GM18499 (cell line): ENCODE measurements at regions not wholly inside any gene's neighbourhood (a gene's known extent, or its start where the extent isn't known, plus 50 kb on each side); places are given as distances from the start of the nearest gene placed in this dataset.
"Not testable (repeated sequence)": the region's sequence is repeated elsewhere in the genome, so short reads cannot be mapped to it uniquely, and the experiment has no call there.

ENCODE experiments used
- ATAC-seq: cut with Tn5 transposase; IDR thresholded peaks from one replicate; pipeline ENCODE4 v1.9.1; 2021; ENCODE audit warnings: moderate number of reproducible peaks; ENCODE audit not compliant: insufficient read depth, unreplicated experiment

DNA sequence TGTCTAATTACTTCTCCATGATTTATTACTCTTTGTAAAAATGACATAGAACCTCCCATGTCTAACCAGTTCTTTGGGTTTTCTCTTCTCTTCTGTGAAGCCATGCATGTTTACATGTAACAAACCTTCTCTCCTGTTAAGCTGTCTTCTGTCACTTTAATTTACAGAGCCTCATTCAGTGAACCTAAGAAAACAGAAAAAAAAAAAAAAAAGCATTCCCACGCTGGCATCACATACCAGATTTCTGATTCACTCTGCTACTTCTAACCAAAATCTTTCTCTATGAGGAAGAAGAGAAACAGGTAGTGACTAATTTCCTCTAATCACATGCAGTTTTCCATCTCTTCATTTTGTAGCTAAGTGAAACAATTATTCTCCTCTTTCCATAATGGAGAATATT lies 141.4 kb upstream of the CXADR start:
- ATAC-seq = no peak

DNA sequence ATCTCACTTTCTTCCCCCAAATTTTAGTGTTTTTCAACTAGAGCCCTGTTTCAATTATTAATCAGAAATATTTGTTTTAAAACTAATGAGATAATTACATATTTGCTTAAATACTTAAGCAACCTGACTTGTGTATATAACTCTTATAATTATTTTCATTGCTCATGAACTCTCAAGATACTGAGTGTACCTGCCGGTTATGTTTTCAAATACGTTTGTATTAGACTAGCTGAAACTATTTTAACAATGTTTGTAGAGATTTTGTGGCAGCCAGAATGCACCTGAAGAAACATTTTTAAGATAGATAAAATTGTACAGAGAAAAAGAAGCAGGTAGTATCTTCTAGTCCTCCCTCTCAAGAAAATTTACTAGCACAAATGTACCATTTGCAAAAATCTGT lies 140.6 kb upstream of the CXADR start:
- ATAC-seq = no peak

DNA sequence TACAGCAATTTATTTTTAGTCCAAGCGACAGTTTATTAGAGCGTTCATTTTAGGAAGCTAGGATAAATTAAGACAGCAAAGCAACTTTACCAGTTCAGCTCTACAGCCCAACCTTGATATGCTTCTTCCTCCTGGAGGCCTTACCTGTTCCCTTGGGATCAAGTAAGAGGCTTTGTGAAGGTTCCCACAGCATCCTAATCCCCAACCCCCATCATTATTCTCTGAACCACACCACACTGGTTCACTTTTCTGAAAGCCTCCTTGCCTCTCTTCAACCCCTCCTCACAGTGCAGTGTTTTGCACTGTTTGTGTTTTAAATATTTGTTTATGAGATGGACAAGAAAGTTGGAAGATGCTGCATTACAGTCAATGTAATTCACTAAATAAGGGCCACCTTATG lies 126.3 kb upstream of the CXADR start:
- no peak for ATAC-seq

DNA sequence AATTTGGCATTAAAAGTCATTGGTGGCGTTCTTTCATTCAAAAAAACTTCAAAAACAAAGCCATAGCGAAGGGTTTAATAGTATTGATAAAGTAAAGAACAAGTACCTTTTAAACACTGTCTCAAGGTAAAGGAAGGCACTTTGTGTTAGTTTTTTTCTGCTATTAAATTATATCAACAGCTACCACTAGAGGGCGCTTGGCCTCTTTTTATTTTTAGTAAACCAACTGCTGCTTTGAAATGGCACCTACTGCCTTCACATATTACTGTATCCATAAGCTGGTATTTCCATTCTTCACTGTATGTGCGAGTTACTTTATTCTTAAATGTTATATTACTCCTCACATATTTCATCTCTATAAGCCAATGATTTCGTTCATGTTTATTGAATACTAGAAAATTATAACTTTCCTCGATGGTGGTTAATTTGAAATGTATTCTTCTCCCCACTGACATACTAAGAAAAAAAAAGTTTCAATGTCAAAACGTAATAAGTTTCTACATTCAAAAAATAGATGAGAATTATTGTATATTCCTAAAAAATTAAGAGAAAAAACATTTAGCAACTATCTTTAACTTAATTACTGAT lies 125.7 kb upstream of the CXADR start:
- ATAC-seq = peak; percentile 84

DNA sequence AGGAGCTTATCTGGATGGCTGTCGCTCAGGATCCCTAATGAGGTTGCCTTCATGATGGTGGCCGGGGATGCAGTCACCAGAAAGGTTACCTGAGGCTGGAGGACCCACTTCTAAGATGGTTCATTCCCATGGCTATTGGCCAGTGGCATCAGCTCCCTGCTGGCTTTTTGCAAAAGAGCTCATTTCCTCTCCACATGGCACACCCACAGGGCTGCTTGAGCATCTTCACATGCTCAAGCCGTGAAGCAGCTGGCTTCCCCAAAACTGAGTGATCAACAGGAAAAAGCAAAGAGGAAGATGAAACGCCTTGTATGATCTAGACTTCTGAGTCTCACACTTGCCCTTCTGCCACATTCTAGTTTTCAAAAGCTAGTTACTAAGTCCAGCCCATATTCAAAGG lies 124.6 kb upstream of the CXADR start:
- ATAC-seq = no peak

DNA sequence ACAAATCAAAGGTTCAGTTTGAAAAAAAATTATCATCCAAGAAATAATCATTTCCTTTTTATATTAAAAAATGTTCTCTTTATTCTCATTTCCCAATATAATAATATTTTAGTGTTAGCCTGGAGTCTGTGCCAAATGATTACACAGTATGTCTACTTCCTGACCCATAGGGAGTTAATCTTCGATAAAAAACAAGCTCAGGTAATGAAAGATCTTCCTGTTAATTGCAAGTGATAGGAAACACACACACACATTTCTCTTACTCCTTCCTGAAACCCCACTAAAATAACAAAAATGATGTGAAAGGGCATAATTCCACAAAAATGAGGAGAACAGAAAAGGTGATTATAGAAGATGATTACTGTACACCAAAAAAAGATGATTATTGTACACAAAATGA lies 123.5 kb upstream of the CXADR start:
- ATAC-seq = no peak

DNA sequence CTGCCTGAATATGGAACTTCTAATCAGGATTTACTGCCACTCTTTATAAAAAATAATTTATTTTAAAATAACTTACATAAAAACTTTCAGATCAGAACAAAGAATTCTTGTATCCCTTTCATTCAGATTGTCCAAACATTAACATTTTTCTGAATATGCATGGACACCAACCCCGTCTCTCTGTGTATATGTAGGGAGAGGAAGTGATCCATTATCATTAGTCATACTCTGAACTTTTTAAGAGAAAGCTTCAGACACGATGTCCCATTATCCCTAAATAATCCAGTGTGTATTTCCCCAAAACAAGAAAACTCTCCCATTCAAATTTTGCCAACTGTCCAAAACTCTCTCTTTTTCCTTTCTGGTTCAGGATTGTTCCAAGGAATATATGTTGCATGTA lies 122.3 kb upstream of the CXADR start:
- ATAC-seq = no peak

DNA sequence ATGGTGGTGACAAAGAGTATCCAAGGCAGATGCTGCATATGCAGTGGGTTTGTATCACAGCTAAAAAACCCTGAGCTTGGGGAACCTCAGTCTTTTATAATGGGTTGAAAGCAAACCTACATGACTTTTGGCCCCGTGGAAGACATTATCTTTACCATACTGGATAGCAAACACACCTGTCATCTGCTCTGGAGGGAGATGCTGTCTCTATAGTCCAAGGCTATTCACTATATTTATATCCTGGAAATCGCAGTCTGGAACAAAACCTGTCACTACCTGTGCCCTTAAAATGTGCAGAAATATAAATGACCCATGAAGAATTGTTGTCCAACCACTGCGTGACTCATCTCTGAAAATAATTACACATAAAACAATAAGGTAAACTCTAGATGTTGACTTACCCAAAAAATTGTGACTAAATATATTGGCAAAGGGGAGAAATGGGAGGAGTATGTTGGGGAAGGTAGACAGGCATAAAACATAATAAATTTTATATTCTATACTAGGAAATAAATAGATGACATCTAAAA lies 121.0 kb upstream of the CXADR start:
- no peak for ATAC-seq

DNA sequence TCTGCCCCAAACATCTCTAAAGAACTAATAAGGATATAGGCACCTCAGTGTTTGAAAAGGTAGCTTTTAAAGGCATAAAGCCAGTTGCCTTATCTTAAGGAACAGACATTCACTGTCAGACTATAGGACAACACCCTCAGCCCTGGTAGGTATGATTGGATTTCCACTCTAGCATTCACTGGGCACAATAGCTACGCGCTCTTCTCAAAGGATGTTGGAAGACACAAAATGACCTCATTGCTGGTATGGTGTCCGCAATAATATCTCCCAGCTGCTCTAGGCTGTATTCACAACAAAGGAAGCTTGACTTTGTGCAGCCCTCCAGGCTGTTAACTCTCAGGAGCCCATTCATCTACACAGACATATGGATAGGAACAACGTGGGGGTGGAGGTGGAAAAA lies 119.4 kb upstream of the CXADR start:
- ATAC-seq = no peak

DNA sequence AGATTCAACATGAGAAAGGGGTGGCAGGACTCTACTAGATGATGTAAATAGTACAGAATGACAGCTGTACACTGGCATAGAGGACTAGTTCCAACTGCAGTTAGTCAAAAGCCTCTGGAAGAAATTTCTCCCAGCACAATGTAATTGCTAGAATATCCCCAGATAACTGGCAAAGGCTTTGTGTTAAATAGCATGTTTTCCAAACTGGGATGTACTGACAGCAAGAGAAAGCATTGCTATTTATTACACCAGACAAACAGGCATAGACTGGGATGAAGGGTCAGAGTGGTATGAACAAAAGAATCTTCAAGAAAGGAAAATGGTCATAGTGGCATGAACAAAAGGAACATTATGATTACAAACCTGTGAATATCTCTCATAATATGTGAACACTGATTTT lies 115.9 kb upstream of the CXADR start:
- no peak for ATAC-seq

DNA sequence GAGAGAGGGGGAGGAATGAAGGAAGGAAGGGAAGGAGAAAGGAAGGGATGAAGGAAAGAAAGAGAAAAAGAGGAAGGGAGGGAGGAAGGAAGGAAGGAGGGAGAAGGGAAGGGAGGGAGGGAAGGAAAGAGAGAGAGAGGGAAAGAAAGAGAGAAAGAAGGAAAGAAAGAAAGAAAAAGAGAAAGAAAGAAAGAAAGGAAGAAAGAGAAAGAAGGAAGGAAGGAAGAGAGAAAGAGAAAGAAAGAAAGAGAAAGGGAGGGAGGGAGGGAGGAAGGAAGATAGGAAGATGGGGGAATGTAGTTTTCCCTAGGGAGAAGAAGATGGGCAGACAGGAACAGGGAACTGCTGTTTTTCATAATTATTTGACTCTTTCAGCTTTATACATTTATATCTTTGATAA lies 115.1 kb upstream of the CXADR start:
- no peak for ATAC-seq

DNA sequence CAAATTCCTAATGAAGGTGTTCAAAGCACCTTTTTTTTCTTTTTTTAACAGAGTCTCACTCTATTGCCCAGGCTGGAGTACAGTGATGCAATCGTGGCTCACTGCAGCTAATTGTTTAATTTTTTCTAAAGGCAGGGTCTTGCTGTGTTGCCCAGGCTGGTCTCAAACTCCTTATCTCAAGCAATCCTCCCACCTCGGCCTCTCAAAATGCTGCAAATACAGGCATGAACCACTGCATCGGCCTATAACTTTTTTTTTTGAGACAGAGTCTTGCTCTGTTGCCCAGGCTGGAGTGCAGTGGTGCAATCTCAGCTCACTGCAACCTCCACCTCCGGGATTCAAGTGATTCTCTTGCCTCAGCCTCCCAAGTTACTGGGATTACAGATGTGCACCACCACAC lies 113.9 kb upstream of the CXADR start:
- ATAC-seq = not testable (repeated sequence)

DNA sequence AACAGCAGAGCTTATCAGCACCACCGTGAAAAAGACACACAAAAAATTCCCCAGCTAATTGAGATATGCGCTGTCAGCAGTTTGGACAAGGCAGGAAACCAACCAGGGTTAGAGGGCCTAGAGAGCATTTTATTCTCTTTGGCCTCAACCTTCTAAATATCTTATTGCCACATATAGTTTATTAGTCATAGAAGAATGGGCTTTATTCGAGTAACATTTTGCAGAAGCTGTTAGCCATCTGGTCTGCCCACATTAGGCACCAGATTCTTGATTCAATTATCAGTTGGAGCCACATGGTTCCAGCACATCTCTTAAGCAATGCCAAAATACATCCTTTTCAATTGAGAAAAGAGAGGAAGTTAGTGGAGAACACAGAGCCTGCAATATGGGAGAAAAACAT lies 109.9 kb upstream of the CXADR start:
- ATAC-seq = no peak

DNA sequence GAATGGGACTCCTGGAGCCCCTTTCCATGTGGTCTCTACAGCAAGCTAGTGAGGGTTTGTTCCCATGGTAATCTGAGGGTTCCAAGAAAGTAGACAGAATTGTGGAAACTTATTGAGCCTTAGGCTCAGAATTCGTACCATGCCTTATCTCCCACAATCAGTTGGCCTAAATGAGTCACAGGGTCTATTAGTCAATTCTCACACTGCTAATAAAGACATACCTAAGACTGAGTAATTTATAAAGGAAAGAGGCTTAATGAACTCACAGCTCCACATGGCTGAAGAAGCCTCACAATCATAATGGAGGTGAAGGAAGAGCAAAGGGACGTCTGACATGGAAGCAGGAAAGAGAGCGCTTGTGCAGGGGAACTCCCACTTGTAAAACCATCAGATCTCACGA lies 106.6 kb upstream of the CXADR start:
- ATAC-seq = no peak

DNA sequence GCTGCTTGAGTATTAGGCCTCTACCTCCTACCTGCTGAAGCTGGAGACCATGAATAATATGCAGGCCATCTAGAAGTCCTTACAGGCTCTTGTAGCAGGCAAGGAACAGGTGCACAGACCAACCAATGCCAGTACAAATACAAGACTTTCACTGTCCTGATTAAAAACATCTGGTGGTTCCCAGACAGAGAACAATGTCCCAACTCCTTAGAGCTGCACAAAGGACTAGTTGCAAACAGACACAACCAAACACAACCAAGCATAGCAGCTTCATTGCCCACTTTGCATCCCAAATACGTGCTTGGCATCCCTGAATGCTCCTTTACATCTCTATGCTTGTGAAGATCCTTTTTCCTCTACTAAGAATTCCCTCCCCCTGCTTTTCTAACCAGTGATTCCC lies 98.1 kb upstream of the CXADR start:
- ATAC-seq = no peak

DNA sequence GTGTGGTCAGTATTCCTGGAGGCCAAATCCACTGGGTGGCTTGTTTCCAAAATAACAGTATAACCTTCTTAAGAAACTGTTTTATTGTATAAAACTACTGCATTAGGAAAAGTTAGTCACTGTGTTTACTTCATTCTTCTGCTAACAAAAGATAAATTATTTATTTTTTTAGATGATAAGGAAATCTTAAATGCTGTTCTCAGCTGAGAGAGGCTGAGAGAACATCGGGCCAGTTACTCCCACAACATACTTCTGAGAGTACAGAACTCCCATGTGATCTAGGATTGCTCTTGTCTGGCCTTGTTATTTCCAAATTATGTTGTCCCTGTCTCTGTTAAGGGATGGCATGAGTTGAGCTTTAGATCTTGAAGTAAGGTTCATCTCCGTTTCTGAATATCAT lies 96.7 kb upstream of the CXADR start:
- no peak for ATAC-seq

DNA sequence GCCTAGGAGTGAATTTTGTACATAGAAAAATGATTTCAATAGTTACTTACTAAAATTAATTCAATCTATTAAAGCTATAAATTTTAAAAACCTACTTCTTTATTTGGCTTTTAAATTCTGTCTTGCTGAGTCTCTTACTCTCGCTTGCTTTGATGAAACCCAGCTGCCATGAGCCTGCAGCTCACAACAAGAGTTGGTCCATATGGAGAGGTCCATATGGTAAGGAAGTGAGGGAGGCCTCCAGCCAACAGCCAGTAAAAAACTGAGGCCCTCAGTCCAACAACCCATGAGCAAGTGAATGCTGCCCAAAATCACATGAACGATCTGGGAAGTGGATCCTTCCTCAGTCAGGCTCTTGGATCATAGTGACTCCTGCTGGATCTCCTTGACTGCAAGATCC lies 89.9 kb upstream of the CXADR start:
- no peak for ATAC-seq

DNA sequence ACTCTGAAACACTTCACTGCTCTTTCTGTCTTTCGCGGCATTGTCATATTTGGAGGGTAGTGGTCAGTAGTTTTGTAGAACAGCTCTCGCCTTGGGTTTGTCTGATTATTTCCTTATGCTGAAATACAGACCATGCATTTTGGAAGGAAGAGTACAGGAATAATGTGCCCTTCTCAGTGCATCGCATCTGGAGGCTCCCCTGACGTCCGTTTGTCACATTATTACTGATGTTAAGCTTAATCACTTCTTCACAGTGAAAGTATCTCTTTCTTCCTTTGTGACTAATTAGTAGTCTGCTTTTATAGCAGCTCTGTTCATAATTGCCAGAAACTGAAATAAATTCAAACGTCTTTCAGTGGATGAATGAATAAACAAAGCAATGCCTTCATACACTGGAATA lies 85.7 kb upstream of the CXADR start:
- ATAC-seq = no peak

DNA sequence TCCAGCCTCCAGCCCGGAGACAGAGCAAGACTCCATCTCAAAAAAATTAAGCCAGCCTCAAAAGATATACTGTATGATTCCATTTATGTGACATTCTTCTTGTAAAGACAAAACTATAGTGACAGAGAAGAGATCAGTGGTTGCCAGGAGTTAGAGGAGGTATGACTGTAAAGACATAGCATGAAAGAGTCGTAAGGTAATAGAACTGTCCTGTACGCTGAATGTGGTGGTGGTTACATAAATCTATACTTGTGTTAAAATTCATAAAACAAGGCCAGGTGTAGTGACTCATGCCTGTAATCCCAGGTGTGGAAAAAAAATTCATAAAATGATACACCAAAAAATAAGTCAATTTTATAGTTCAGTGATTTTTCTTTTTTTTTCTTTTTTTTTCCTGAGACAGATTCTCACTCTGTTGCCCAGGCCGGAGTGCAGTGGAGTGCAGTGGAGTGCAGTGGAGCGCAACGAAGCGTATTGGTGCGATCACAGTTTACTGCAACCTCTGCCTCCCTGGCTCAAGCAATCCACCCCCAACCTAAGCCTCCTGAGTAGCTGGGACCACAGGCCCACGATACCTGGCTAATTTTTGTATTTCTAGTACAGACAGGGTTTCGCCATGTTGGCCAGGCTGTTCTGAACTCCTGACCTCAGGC lies 84.9 kb upstream of the CXADR start:
- ATAC-seq = peak; percentile 70

DNA sequence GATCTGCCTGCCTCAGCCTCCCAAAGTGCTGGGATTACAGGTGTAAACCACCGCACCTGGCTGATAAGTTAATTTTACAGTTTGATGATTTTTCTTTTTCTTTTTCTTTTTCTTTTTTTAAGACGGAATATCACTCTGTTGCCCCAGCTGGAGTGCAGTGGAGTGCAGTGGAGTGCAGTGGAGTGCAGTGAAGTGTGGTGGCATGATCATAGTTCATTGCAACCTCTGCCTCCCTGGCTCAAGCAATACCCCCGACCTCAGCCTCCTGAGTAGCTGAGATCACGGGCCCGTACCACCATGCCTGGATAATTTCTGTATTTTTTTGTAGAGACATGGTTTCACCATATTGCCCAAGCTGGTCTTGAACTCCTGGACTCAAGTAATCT lies 84.4 kb upstream of the CXADR start:
- peak; percentile 50 for ATAC-seq

DNA sequence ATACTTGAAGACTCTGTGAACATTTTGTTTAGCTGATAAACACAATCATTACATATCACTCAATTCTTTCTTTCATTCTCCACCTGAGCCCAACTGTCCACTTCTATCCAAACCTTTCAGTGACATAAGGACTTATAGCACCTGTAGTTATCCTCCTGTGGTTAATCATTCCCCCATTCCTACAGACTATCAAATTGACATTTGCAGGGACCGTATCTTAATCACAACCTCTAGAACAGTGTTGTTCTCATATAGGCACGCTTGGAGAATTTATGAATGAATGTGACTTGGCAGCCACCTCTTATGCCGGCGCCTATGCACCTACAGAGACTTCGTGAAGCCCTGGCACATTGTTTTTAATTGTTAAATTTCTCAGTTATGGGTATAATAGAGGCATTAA lies 83.9 kb upstream of the CXADR start:
- no peak for ATAC-seq

DNA sequence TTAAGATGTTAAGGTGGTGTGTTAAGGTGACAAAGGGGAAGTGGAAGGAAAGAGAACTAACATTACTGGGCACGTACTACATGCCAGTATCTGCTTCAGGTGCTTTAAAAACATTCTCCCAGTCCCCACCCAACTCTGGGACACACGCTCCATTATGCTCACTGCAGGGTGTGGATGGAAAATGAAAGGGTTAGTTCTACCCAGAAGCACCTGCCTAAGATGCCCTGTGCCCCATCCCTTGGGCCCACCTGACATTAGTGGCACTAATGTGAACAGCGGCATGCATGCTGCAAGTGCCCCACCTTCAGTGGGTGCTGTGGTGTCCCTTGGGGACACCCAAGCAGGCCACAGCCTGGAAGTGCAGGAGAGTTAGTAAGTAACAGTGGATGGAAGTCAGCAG lies 82.9 kb upstream of the CXADR start:
- ATAC-seq = no peak

DNA sequence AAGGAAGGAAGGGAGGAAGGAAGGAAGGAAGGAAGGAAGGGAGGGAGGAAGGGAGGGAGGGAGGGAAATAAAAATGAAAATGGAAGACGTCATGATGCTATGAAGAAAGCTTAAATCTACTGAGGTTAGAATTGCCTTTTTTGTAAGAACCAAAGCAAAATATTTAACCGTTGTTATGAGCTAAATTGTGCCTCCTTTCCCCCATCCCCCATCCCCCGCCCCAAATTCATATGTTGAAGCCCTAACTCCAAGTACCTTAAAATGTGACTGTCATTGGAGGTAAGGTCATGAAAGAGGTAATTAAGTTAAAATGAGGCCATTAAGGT lies 80.1 kb upstream of the CXADR start:
- no peak for ATAC-seq
